A673 (cell line): ENCODE measurements at regions not wholly inside any gene's neighbourhood (a gene's known extent, or its start where the extent isn't known, plus 50 kb on each side); places are given as distances from the start of the nearest gene placed in this dataset.
"Not testable (repeated sequence)": the region's sequence is repeated elsewhere in the genome, so short reads cannot be mapped to it uniquely, and the experiment has no call there.

Experiments
- CTCF ChIP-seq: fragments of 300-800, 200-600 bp; sonication (generic); conservative IDR thresholded peaks from 2 replicates; pipeline ENCODE4 v1.5.1; 2017; ENCODE audit warnings: low read depth, mild to moderate bottlenecking, antibody characterized with exemption, low read length, moderate library complexity, mixed read lengths
- EZH2 ChIP-seq: fragments of 200-600 bp; sonication (generic); IDR thresholded peaks from 2 replicates; pipeline ENCODE4 v1.6.1; 2017; ENCODE audit warnings: borderline replicate concordance, low read depth, mild to moderate bottlenecking, mixed read lengths, antibody characterized with exemption, low read length; ENCODE audit not compliant: poor library complexity, severe bottlenecking

GRCh38 chr1:221965891-221966290, 224.0 kb upstream of the DUSP10 start:
- TF ChIP-seq CTCF, EZH2: not testable (repeated sequence)
